ENCODE measurements at regions not wholly inside any gene's neighbourhood (a gene's known extent, or its start where the extent isn't known, plus 50 kb on each side); places are given as distances from the start of the nearest gene placed in this dataset.

GRCh38 chr3:164655462-164655861, 422.8 kb downstream of the SI start:
- no peaks in the 10 kb centered on the region for H3K9me2 ChIP-seq (replicated peaks; ENCODE audit: control insufficient read depth, low read length)
- no peaks in the 10 kb centered on the region for H3K27me3 ChIP-seq (ENCODE audit: control insufficient read depth, low read length)
- H3K27ac ChIP-seq (ENCODE audit: low read depth, low read length): no peak overlapping the region
- H3K36me3 ChIP-seq (ENCODE audit: control insufficient read depth, low read length): no peaks in the 10 kb centered on the region
- H3K79me2 ChIP-seq (ENCODE audit: control insufficient read depth, low read length): no peaks in the 10 kb centered on the region
- TF ChIP-seq CTCF (IDR thresholded peaks at IDR 0.05; ENCODE audit: low read depth, low read length, poor library complexity, severe bottlenecking) (no peak), EZH2phosphoT487 (IDR thresholded peaks at IDR 0.05; ENCODE audit: borderline replicate concordance, low read length) (no peak)
- no peaks in the 10 kb centered on the region for H3F3A ChIP-seq (ENCODE audit: control insufficient read depth, insufficient read depth)
- no peak overlapping the region for H3K4me2 ChIP-seq (ENCODE audit: low read length)
- no peak overlapping the region for H3K4me3 ChIP-seq (ENCODE audit: low read length)
- no peaks in the 10 kb centered on the region for H3K9me3 ChIP-seq (ENCODE audit: control insufficient read depth, insufficient read depth, low read length)
- no peaks in the 10 kb centered on the region for H3K4me1 ChIP-seq (ENCODE audit: control insufficient read depth, low read length)
- no peaks in the 10 kb centered on the region for H4K20me1 ChIP-seq (ENCODE audit: control insufficient read depth, insufficient read depth, low read depth, low read length)

GRCh38 chr3:164641071-164641470, 437.2 kb downstream of the SI start:
- H3K79me2 ChIP-seq (ENCODE audit: control insufficient read depth, low read length): no peaks in the 10 kb centered on the region
- no peak for TF ChIP-seq EZH2phosphoT487 (IDR thresholded peaks at IDR 0.05; ENCODE audit: borderline replicate concordance, low read length)
- no peak for TF ChIP-seq CTCF (IDR thresholded peaks at IDR 0.05; ENCODE audit: low read depth, low read length, poor library complexity, severe bottlenecking)
- H3K4me2 ChIP-seq (ENCODE audit: low read length): no peak overlapping the region

GRCh38 chr3:164640591-164640990, 437.7 kb downstream of the SI start:
- Histone ChIP-seq H3F3A (ENCODE audit: control insufficient read depth, insufficient read depth) (no peaks in the 10 kb centered on the region), H3K4me1 (ENCODE audit: control insufficient read depth, low read length) (no peaks in the 10 kb centered on the region), H3K36me3 (ENCODE audit: control insufficient read depth, low read length) (no peaks in the 10 kb centered on the region), H3K4me2 (ENCODE audit: low read length) (no peak overlapping the region), H3K79me2 (ENCODE audit: control insufficient read depth, low read length) (no peaks in the 10 kb centered on the region), H3K9me2 (replicated peaks; ENCODE audit: control insufficient read depth, low read length) (no peaks in the 10 kb centered on the region), H3K27ac (ENCODE audit: low read depth, low read length) (no peak overlapping the region), H3K9me3 (ENCODE audit: control insufficient read depth, insufficient read depth, low read length) (no peaks in the 10 kb centered on the region), H4K20me1 (ENCODE audit: control insufficient read depth, insufficient read depth, low read depth, low read length) (no peaks in the 10 kb centered on the region), H3K4me3 (ENCODE audit: low read length) (no peak overlapping the region), H3K27me3 (ENCODE audit: control insufficient read depth, low read length) (no peaks in the 10 kb centered on the region)
- TF ChIP-seq EZH2phosphoT487 (IDR thresholded peaks at IDR 0.05; ENCODE audit: borderline replicate concordance, low read length) (no peak), CTCF (IDR thresholded peaks at IDR 0.05; ENCODE audit: low read depth, low read length, poor library complexity, severe bottlenecking) (no peak)

More at GRCh38 chr3:164641071-164641470, 437.2 kb downstream of the SI start:
- no peaks in the 10 kb centered on the region for H3K9me3 ChIP-seq (ENCODE audit: control insufficient read depth, insufficient read depth, low read length)
- H3K27ac ChIP-seq (ENCODE audit: low read depth, low read length): no peak overlapping the region
- H3K4me1 ChIP-seq (ENCODE audit: control insufficient read depth, low read length): no peaks in the 10 kb centered on the region
- no peaks in the 10 kb centered on the region for H3F3A ChIP-seq (ENCODE audit: control insufficient read depth, insufficient read depth)
- H3K36me3 ChIP-seq (ENCODE audit: control insufficient read depth, low read length): no peaks in the 10 kb centered on the region
- H3K9me2 ChIP-seq (replicated peaks; ENCODE audit: control insufficient read depth, low read length): no peaks in the 10 kb centered on the region
- H3K4me3 ChIP-seq (ENCODE audit: low read length): no peak overlapping the region
- no peaks in the 10 kb centered on the region for H4K20me1 ChIP-seq (ENCODE audit: control insufficient read depth, insufficient read depth, low read depth, low read length)
- no peaks in the 10 kb centered on the region for H3K27me3 ChIP-seq (ENCODE audit: control insufficient read depth, low read length)

- no peaks in the 10 kb centered on the region for H3F3A ChIP-seq (ENCODE audit: control insufficient read depth, insufficient read depth)
- H3K9me2 ChIP-seq (replicated peaks; ENCODE audit: control insufficient read depth, low read length): no peaks in the 10 kb centered on the region
- H3K4me2 ChIP-seq (ENCODE audit: low read length): no peak overlapping the region
- no peaks in the 10 kb centered on the region for H3K4me1 ChIP-seq (ENCODE audit: control insufficient read depth, low read length)
- no peaks in the 10 kb centered on the region for H3K27me3 ChIP-seq (ENCODE audit: control insufficient read depth, low read length)
- H3K79me2 ChIP-seq (ENCODE audit: control insufficient read depth, low read length): no peaks in the 10 kb centered on the region
- TF ChIP-seq EZH2phosphoT487 (IDR thresholded peaks at IDR 0.05; ENCODE audit: borderline replicate concordance, low read length) (no peak), CTCF (IDR thresholded peaks at IDR 0.05; ENCODE audit: low read depth, low read length, poor library complexity, severe bottlenecking) (no peak)
- no peak overlapping the region for H3K4me3 ChIP-seq (ENCODE audit: low read length)
- H4K20me1 ChIP-seq (ENCODE audit: control insufficient read depth, insufficient read depth, low read depth, low read length): no peaks in the 10 kb centered on the region
- H3K9me3 ChIP-seq (ENCODE audit: control insufficient read depth, insufficient read depth, low read length): no peaks in the 10 kb centered on the region
- H3K27ac ChIP-seq (ENCODE audit: low read depth, low read length): no peak overlapping the region
- H3K36me3 ChIP-seq (ENCODE audit: control insufficient read depth, low read length): no peaks in the 10 kb centered on the region
Measured at GRCh38 chr3:164620956-164621355, 457.3 kb downstream of the SI start.

Measured in DOHH2 (cell line).